ENCODE measurements at regions not wholly inside any gene's neighbourhood (a gene's known extent, or its start where the extent isn't known, plus 50 kb on each side); places are given as distances from the start of the nearest gene placed in this dataset. TPM values are rescaled to one million over a fixed set of nuclear protein-coding genes. Genes with fewer than 3 reads are reported as not detected.
"Not testable (repeated sequence)": the region's sequence is repeated elsewhere in the genome, so short reads cannot be mapped to it uniquely, and the experiment has no call there.

DNA sequence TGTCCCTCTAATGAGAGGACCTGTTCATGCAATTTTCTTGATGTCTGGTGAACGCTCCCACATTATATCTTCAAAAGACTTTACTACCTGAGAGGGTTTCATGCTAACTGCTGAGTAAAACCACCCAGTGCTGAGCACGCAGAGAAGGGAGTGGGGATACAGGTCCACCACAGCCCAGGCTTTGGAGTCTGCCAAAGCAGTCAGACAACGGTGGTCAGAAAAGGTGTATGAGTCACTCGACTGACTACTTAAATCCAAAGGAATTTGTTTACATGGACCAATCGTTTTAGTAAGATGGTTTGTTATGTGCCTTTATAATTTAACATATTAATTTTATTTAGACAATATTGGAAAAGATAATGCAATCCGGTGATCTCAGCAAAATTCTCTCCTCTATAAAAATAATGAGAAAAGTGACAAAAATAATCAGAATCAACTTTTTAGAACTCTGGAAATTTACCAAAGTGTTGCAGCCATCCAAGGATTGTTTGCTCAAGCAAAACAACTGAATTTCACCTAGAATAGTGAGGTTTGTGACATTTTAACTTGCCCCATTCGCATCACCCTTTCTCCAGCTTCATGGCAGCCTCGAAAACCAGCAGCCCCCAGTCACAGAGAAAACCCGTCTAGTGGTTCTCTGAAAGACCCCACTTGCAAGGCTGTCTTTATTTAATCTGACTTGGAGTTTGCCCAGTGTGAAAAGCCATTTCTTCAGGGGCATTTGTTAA is 52.1 kb upstream of the PLGLB2 start:
- BruUV-seq (replicated peaks); H3K27ac Mint-ChIP-seq (ENCODE audit: unreplicated experiment); H3K9me3 ChIP-seq; H3K4me3 ChIP-seq (ENCODE audit: low read depth, low read length); H3K9me3 Mint-ChIP-seq (ENCODE audit: unreplicated experiment); CTCF ChIA-PET; H3K36me3 ChIP-seq (ENCODE audit: control insufficient read depth, insufficient read depth, low read length); H3K4me1 ChIP-seq; H3K4me1 Mint-ChIP-seq (ENCODE audit: low read depth, unreplicated experiment); POLR2A ChIA-PET; intact Hi-C loops (cut with micrococcal nuclease; ENCODE audit: unreplicated experiment); H3K4me3 Mint-ChIP-seq (ENCODE audit: unreplicated experiment); H3K27me3 ChIP-seq (replicated peaks; ENCODE audit: control insufficient read depth, insufficient read depth, low read length); H3K27me3 Mint-ChIP-seq (ENCODE audit: insufficient read depth, unreplicated experiment); H3K36me3 Mint-ChIP-seq (ENCODE audit: insufficient read depth, unreplicated experiment); DNase-seq: not testable (repeated sequence)

Small RNA genes in the stretch of these regions (microRNA-seq; reads per million reads assigned to microRNA genes)
- not detected for gene MIR4771-1
